ENCODE measurements at regions not wholly inside any gene's neighbourhood (a gene's known extent, or its start where the extent isn't known, plus 50 kb on each side); places are given as distances from the start of the nearest gene placed in this dataset.

- TF ChIP-seq CTCF (IDR thresholded peaks at IDR 0.05) (no peak), POLR2A (IDR thresholded peaks at IDR 0.05) (no peak)
Observed at GRCh38 chr3:59605318-59605717, 555.5 kb upstream of the CFAP20DC start.

Data from heart left ventricle (tissue), 13 donors.